DMS53 treated with DMSO at 0.1 percent for 48 hours (cell line): ENCODE measurements at regions not wholly inside any gene's neighbourhood (a gene's known extent, or its start where the extent isn't known, plus 50 kb on each side); places are given as distances from the start of the nearest gene placed in this dataset.
"Not testable (repeated sequence)": the region's sequence is repeated elsewhere in the genome, so short reads cannot be mapped to it uniquely, and the experiment has no call there.

Source experiments
- DNase-seq: peaks from one replicate; lab custom pipeline; 2025; ENCODE audit not compliant: unreplicated experiment; lab: John Stamatoyannopoulos, UW

DNA sequence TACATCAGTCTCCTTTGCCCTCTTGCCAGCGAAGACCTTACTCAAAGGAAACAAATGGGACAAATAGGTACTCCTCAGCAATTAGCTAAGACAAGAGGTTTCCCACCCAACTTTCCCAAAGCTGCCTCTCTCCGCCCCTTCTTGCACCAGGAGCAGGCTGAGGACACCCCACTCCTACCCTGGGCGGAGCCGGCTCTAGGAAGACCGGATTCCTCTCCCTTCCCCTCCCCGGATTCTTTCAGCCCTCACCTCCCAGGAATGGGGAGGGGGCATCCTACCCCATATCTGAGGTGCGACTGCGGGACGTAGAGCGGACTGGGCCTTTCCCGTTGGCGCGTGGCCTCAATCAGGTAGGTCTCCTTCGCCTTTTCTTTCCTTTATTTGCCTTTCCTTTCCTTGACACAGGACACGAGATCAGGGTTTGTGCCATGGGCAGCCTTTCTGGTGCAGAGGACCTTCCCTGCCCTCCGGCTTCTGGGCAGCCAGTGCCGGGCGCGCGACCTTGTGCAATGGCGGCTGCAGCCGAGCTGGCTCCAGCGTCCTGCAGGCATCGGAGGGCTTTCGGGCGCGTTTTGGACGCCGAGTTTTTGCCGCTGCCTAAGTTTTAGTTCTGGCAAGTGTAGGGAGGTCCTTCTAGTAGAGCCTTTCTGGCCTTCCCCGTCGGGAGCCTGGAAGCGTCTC, 279.9 kb downstream of the PLS3 start:
- not testable (repeated sequence) for DNase-seq

DNA sequence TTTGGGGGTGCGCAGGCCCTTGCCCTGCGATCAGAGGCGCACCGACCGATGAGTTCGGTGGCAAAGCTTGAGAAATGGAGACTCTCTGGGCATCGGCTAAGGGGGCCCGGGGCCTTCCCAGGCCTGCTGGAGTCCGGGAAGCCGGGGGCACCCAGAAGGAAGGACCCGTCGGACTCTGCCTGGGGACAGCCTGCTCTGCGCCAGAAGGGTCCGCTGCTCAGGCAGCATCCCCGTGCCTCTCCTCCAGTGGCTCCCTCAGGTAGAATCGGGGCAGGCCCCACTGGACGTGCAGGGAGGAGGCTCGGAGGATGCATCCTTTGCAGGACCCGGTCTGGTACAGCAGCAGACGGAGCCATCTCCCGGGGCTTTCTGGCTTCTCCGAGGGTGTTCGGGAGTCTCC, 290.0 kb downstream of the PLS3 start:
- not testable (repeated sequence) for DNase-seq

DNA sequence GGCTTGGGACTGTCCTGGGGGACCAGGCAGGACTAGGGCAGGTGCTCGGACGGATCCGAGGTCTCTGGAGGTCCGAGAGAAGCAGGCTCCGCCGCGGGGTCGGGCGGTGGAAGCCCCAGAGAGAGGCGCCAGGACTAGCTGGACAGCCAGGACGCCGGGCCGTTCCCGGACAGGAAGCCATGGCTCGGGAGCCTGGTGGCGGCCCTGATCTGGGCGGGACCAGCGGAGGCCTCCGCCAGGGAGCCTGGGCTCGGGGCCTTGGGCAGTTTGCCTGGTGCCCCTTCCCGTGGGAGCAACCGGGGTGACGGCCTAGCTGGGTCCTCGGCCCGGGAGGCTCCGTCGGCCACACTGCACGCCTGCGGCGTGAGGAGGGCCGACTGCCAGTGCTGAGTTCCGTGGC, 292.3 kb downstream of the PLS3 start:
- not testable (repeated sequence) for DNase-seq

DNA sequence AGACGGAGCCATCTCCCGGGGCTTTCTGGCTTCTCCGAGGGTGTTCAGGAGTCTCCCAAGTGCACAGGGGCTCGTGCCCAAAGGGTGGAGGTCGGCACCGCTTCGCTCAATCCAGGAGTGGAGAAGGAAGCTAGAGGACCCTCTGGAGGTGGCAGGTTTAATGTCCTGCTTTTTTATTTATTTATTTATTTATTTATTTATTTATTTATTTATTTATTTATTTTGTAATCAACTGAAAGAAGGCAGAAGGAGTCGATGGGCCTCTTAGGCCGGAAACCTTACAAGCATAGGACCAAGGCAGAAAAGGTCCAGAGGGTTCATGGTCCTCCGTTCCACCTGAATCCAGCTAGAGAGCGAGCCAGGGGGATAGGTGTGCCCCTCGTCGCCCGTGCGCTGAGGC, 289.4 kb upstream of the AGTR2 start:
- not testable (repeated sequence) for DNase-seq

DNA sequence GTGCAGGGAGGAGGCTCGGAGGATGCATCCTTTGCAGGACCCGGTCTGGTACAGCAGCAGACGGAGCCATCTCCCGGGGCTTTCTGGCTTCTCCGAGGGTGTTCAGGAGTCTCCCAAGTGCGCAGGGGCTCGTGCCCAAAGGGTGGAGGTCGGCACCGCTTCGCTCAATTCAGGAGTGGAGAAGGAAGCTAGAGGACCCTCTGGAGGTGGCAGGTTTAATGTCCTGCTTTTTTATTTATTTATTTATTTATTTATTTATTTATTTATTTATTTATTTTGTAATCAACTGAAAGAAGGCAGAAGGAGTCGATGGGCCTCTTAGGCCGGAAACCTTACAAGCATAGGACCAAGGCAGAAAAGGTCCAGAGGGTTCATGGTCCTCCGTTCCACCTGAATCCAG, 286.4 kb upstream of the AGTR2 start:
- DNase-seq, result not testable (repeated sequence)

DNA sequence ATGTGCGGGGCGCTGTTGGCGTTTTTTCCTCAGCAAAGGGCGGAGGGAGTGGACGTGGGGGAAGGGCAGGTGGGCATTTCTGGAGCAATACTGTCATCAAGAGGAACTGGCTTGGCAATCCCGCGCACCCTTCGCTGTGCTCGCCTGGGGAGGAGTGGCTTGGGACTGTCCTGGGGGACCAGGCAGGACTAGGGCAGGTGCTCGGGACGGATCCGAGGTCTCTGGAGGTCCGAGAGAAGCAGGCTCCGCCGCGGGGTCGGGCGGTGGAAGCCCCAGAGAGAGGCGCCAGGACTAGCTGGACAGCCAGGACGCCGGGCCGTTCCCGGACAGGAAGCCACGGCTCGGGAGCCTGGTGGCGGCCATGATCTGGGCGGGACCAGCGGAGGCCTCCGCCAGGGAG, 282.5 kb upstream of the AGTR2 start:
- not testable (repeated sequence) for DNase-seq

DNA sequence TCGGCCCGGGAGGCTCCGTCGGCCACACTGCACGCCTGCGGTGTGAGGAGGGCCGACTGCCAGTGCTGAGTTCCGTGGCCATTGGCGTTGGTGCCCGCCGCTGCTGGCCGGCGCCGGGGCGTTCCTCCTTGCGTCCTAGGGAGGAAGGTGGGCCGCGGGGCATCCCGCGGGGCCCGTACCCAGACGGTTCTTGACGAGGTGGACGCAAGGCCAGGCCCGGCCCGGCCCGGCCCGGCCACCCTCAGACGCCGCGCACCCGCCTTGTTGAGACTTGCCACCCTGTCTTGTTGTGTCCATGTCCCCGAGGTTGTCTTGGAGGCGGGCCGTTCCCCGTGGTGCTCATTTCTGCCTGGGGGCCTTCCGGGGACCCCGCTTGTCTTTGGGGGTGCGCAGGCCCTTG, 282.0 kb upstream of the AGTR2 start:
- not testable (repeated sequence) for DNase-seq

DNA sequence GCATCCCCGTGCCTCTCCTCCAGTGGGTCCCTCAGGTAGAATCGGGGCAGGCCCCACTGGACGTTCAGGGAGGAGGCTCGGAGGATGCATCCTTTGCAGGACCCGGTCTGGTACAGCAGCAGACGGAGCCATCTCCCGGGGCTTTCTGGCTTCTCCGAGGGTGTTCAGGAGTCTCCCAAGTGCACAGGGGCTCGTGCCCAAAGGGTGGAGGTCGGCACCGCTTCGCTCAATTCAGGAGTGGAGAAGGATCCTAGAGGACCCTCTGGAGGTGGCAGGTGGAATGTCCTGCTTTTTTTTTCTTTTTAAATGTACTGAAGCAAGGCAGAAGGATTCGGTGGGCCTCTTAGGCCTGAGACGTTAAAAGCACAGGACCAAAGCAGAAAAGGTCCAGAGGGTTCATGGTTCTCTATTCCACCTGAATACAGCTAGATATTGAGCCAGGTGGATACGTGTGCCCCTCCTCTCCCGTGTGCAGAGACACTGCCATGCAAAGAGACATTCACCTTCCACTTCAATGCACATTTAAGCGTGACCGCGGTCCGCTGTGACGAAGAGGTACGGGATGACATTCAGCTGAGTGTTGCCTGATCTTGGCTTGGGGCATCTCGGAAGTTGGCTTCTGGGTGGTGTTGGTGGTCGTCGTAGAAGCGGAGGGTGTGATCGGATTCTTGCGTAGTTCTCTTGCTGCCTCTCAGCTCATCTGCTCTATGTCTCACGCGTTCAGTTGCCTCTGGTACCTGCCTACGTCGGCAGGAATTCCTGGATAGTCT, 281.2 kb upstream of the AGTR2 start:
- DNase-seq, result no peak

DNA sequence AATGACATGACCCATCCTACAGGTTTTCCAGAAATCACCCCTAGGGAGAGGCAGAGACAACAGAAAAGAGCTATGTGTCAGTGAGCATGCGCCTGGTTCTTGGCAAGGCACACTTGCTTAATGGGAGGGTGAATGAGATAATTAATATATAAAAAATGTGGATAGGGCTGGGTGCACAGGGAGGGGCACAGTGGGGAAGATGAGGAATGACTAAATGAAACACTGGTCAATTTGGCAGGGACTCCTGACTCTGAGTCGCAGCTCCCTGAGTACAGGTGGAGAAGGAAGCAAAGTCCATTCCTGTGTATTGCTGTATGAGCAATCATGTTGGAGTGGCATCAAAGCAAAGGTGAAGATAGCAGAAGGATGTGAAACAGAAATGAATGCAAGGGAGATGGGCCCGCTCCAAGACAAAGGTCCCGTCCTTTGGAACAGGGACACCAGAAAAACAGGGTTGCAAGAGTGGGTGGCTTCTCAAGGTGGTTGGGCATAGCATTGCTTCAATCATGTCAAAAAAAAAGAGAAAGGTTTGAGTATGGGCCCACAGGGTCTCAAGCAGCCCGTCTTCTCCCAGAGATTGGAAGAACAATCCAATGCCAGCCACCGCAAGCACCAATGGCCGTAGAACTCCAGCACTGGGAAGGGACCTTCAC, 278.4 kb upstream of the AGTR2 start:
- no peak for DNase-seq

DNA sequence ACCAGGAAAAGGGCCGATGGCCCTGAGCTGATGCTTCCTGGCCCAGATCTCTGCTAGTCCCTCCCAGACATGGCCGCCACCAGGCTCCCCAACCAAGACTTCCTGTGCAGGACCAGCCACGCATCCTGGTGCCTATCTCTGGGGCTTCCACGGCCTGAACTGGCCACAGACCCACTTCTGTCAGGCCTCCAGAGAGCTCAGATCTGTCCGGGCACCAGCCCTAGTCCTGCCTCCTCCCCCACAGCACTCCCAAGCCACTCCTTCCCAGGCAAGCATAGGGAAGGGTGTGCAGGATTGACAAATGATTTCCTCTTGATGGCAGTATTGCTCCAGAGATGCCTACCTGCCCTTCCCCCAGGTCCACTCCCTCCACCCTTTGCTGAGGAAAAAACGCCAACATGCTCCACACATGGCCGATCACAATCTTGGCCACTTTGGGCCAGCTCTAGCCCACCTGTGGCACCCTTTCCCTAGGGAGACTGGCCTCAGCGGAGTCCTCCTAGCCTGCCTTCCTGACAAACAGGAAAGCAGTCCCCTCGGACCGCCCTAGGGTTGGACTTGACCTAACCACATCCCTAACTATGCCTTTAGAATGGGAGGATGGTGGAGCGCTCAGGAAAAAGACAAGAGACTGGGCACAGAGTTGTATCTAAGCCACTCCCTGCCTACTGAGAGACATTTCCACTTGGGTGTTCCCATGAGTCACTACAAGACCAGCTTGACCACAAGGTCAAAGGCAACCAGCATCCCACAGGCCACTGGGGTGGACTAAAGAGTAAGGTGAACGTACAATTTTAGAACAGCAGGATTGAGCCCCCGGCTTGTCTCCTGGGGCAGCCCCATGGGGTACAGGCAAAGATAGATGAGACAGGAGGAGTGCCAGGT, 277.5 kb upstream of the AGTR2 start:
- DNase-seq, result peak; percentile 55

DNA sequence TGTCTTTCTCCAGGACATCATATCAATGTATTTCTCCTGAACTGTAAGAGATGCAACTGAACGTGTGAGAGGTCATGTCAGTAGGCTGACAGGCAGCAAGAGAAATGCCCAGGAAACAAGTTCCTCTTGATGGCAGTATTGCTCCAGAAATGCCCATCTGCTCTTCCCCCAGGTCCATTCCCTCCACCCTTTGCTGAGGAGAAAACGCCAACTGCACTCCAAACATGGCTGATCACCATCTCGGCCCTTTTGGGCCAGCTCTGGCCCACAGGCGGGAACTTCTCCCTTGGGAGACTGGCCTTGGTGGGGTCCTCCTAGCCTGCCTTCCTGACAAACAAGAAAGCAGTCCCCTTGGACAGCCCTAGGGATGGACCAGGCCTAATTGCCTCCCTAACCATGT, 276.5 kb upstream of the AGTR2 start:
- DNase-seq, result peak; percentile 60

DNA sequence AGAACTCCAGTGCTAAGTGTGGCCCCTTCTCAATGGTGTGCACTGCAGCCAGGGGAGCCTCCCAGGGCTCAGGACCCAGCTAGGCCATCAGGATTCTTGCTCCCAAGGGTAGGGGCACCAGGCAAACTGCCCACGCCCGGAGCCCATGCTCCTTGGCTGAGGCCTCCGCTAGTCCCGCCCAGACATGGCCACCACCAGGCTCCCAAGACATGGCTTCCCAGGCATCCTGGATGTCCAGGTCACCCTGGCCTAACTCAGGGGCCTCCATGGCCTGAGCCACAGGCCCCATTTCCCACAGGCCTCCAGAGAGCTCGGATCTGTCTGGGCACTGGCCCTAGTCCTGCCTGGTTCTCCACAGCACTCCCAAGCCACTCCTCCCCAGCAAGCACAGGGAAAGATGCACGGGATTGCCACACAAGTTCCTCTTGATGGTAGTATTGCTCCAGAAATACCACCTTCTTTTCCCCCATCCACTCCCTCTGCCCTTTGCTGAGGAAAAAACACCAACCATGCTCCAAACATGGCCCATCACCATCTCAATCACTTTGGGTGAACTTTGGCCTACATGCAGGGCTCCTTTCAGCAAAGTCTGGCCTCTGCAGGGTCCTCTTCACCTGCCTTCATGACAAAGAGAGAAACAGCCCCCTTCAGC, 274.7 kb upstream of the AGTR2 start:
- no peak for DNase-seq

DNA sequence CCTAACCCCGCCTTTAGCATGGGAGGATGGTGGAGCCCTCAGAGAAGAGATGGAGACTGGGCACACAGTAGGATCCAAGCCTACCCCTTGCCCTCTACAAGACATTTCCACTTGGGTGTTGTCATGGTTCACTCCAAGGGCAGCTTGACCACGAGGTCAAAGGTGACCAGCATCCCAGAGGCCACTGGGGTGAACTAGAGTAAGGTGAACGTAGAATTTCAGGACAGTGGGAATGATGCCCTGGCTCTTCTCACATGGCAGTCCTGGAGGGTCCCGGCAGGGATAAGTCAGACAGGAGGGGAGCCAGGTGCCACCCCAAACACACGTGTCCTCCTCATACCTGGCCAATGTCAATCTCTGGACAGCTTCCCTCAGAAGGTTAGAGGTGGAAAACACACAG, 274.2 kb upstream of the AGTR2 start:
- no peak for DNase-seq

DNA sequence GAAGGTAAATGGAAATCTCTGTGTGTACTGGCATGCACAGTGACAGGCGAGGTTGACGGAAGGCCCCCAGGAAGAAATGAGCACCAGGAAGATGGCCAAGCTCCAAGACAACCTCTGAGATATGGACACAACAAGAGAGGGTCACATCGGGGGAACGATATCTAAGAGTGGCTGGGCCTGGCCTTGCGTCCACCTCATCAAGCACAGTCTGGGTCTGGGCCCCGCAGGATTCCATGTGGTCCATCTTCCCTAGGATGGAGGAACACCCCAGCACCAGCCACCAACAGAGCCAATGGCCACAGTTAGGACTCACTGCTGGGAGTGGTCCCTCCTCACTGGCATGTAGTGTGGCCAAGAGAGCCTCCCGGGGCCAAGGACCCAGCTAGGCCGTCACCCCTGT, 272.6 kb upstream of the AGTR2 start:
- no peak for DNase-seq

DNA sequence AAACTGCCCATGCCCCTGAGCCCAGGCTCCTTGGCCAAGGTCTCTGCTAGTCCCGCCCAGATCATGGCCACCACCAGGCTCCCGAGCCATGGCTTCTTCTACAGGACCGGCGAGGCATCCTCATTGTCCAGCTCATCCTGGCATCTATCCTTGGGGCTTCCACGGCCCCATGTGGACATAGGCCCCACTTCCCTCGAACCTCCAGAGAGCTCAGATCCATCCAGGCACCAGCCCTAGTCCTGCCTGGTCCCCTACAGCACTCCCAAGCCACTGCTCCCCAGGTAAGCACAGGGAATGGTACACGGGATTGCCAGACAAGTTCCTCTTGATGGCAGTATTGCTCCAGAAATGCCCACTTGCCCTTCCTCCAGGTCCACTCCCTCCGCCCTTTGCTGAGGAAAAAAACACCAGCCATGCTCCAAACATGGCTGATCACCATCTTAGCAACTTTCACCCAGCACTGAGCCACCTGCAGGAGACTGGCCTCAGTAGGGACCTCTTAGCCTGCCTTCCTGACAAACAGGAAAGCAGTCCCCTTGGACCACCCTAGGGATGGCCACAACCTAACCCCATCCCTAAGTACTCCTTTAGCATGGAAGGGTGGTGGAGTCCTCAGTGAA, 272.1 kb upstream of the AGTR2 start:
- DNase-seq, result peak; percentile 34

DNA sequence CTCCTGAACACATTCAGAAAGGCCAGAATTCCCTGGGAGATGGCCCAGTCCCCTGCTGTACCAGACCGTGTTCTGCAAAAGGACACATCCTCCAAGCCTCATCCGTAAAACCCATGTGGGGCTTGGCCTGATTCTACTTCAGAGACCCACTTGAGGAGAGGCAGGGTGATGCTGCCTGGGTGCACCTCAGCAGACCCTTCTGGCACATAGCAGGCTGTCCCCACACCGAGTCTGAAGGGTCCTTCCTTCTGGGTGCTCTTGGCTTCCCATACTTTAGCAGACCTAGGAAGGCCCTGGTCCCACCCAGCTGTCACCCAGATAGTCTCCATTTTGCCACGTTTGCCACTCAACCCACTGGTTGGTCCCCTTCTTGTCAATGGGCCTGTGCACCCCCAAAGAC, 270.1 kb upstream of the AGTR2 start:
- no peak for DNase-seq

DNA sequence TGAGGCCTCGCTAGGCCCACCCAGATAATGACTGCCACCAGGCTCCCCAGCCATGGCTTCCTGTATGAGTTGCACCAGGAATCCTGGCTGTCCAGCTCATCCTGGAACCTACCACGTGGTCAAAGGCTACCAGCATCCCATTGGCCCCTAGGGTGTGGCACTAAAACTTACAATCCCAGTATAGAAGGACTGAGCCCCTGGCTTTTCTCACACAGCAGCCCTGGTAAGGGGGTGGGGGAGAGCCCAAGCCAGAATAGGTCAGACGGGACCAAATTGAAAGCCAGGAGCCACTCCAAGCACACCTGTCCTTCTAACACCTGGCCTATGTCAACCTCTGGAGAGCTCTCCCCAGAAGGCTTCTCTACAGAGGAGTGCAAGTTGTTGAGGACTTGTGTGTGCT, 269.3 kb upstream of the AGTR2 start:
- no peak for DNase-seq

DNA sequence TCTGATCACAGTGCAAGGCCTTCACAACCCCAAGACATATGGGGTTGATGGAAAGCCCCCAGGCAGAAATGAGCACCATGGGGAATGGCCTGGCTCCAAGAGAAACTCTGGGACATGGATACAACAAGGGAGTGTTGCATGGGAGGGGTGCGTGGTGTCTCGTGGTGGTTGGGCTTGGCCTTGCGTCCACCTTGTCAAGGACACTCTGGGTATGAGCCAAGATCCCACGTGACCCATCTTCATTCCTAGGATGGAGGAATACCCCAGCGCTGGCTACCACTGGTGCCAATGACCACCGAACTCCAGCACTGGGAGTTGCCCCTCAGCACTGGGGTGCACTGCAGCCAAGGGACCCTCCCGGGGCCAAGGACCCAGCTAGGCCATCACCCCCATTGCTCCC, 267.5 kb upstream of the AGTR2 start:
- no peak for DNase-seq

DNA sequence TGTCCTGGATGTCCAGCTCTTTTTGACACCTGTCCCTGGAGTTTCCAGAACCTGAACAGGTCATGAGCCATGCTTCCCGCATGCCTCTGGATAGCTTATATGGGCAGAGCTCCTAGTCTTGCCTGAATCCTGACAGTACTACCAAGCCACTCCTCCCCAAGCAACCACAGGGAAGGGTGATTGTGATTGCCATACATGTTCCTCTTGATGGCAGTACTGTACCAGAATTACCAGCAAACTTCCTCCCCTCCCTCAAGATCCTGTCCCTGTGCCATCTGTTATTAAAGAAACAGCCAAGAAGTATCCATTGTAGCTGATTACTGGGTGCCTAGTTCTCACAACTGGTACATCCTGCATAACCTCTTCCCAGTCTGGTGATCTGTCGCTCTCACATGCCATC, 264.3 kb upstream of the AGTR2 start:
- no peak for DNase-seq

DNA sequence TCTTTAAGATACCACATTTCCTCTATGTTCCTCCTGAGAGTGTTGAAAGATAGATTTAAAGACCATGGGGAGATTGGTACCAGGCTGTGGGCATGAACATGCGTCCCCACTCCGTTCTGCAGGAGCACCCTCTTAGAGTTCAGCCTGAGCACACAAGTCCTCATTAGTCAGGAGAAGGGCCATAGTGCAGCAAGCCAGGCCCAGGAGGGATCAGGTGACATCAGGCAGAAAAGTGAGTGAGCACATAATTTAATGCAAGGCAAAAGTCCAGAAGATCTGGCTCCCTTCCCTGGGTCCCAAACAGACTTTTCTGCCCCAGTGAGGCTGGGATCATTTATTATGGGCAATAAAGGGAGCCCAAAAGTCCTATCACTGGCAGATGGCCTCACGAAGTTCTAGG, 263.7 kb upstream of the AGTR2 start:
- no peak for DNase-seq
